ENCODE measurements at regions not wholly inside any gene's neighbourhood (a gene's known extent, or its start where the extent isn't known, plus 50 kb on each side); places are given as distances from the start of the nearest gene placed in this dataset.

DNA sequence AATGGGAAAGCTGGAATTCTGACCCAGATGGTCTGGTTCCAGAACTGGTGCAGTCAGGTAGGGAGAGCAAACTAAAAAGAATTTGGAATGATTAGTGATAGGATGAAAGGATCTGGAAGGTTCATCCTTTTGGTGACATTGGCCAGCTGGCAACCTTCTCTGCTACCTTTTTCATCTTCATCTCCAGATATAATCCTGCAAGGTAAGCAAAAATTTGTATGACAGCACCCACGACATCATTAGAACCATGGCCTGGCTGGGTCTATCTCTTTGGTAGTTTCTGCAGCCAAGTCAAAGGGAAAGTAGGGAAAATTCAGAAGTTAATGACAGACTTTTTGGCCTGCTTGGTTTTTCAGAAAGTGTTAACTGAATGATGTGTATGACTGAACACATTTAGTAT, 188.9 kb upstream of the MALRD1 start:
- TF ChIP-seq, protein P1, sequence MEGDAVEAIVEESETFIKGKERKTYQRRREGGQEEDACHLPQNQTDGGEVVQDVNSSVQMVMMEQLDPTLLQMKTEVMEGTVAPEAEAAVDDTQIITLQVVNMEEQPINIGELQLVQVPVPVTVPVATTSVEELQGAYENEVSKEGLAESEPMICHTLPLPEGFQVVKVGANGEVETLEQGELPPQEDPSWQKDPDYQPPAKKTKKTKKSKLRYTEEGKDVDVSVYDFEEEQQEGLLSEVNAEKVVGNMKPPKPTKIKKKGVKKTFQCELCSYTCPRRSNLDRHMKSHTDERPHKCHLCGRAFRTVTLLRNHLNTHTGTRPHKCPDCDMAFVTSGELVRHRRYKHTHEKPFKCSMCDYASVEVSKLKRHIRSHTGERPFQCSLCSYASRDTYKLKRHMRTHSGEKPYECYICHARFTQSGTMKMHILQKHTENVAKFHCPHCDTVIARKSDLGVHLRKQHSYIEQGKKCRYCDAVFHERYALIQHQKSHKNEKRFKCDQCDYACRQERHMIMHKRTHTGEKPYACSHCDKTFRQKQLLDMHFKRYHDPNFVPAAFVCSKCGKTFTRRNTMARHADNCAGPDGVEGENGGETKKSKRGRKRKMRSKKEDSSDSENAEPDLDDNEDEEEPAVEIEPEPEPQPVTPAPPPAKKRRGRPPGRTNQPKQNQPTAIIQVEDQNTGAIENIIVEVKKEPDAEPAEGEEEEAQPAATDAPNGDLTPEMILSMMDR (IDR thresholded peaks at IDR 0.05): no peak
- Mint-ChIP-seq H3K27me3 (ENCODE audit: low read depth, poor library complexity) (peaks cover 3% of the 10 kb centered on the region), H3K36me3 (ENCODE audit: low read depth) (no peaks in the 10 kb centered on the region), H3K9me3 (peaks cover 8% of the 10 kb centered on the region), H3K4me1 (peaks cover 18% of the 10 kb centered on the region), H3K4me3 (no peak overlapping the region), H3K27ac (no peak overlapping the region)
- no peak for DNase-seq

DNA sequence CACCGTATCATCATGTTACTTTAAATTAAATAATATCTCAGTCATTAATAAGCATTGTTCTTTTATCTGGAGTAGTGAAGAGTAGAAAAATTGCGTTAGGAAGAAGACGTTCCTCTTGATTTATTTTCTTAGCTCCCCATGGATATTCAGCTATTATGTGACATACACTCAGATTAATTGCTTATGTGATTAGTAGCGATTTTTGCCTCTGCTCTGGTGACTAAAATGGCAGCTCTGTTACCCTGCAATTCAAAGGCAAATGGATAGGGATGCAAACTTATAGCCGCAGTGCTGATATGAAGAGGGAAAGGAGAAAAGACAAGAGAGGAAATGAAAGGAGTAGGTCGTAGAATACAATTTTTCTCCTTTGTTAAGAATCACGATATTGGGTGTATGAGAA, 188.4 kb upstream of the MALRD1 start:
- Mint-ChIP-seq H3K36me3 (ENCODE audit: low read depth) (no peaks in the 10 kb centered on the region), H3K4me1 (peaks cover 18% of the 10 kb centered on the region), H3K9me3 (peaks cover 8% of the 10 kb centered on the region), H3K4me3 (peak overlapping the region; percentile 41), H3K27me3 (ENCODE audit: low read depth, poor library complexity) (peaks cover 3% of the 10 kb centered on the region), H3K27ac (peak overlapping the region; percentile 94)
- DNase-seq: no peak
- TF ChIP-seq, protein P1 (IDR thresholded peaks at IDR 0.05): no peak

DNA sequence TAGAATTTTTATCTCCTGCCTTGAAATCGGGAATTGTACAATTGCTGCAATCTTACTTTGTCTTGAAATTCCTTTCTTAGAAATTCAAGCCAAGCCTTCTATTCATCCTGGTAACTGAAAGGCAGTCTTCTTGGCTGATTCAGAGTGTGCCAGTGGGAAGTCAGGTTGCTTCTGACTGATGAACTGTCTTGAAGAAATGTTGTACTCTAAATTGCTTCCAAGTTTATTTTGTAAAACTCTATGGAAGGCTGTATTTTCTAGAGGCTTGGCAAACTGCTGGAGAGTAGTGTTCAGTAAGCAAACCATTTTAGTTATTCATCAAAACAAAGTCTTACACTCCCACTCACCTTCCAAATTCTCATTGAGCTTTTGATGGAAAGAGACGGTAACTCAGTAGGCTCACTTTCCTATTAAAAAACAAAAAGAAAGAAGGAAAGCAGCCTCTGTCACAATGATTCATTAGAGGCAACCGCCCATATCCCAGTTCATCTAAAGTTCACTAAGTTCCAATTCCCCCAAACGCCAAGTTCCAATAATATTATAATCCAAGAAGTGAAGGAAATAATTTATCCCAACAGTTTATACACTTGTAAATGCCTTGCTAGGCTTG, 187.9 kb upstream of the MALRD1 start:
- Mint-ChIP-seq H3K36me3 (ENCODE audit: low read depth) (no peaks in the 10 kb centered on the region), H3K27me3 (ENCODE audit: low read depth, poor library complexity) (peaks cover 3% of the 10 kb centered on the region), H3K4me1 (peaks cover 18% of the 10 kb centered on the region), H3K4me3 (no peak overlapping the region), H3K9me3 (peaks cover 8% of the 10 kb centered on the region), H3K27ac (no peak overlapping the region)
- TF ChIP-seq, protein P1 (IDR thresholded peaks at IDR 0.05): no peak
- no peak for DNase-seq

DNA sequence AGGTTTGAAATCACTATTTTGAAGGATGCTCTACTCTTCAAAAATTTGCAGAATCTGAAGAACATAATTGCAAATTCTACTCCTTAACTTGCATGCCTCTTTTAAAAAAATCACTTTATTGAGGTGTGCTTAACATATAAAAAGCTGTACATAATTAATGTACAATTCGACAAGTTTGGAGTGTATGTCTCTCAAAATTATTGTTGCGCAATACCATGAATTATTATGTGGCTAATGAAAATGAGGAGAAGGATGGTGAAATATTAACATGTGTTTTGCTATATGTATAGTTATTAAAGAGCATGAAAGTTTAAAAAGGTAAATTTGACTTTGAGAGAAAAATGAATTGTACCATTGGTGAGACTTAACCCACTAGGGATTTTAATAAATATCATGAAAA, 187.2 kb upstream of the MALRD1 start:
- H3K4me3 Mint-ChIP-seq: no peak overlapping the region
- peaks cover 1% of the 10 kb centered on the region for H3K27me3 Mint-ChIP-seq (ENCODE audit: low read depth, poor library complexity)
- no peaks in the 10 kb centered on the region for H3K36me3 Mint-ChIP-seq (ENCODE audit: low read depth)
- DNase-seq: no peak
- TF ChIP-seq, protein P1 (IDR thresholded peaks at IDR 0.05): no peak
- peaks cover 18% of the 10 kb centered on the region for H3K4me1 Mint-ChIP-seq
- H3K27ac Mint-ChIP-seq: no peak overlapping the region
- peaks cover 8% of the 10 kb centered on the region for H3K9me3 Mint-ChIP-seq

DNA sequence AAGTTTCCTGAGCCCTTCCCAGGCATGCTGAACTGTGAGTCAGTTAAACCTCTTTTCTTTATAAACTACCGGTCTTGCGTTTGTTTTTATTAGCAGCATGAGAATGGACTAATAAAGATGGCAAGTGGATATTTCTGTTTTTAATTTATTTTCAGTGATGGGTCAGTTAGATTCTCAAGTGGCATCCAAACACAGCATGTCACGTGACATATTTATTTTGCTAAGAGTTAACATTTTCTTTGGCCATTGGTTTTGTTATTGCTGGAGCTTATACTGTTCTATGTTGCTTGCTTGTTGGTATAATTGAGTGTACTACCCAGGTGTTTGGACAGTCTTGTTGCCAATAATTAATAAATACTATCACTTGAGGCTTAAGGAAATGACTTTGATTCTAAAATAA, 181.7 kb upstream of the MALRD1 start:
- Mint-ChIP-seq H3K9me3 (peaks cover 8% of the 10 kb centered on the region), H3K4me1 (no peaks in the 10 kb centered on the region), H3K27me3 (ENCODE audit: low read depth, poor library complexity) (no peaks in the 10 kb centered on the region), H3K27ac (no peak overlapping the region), H3K4me3 (no peak overlapping the region), H3K36me3 (ENCODE audit: low read depth) (no peaks in the 10 kb centered on the region)
- DNase-seq: no peak
- TF ChIP-seq, protein P1 (IDR thresholded peaks at IDR 0.05): no peak

DNA sequence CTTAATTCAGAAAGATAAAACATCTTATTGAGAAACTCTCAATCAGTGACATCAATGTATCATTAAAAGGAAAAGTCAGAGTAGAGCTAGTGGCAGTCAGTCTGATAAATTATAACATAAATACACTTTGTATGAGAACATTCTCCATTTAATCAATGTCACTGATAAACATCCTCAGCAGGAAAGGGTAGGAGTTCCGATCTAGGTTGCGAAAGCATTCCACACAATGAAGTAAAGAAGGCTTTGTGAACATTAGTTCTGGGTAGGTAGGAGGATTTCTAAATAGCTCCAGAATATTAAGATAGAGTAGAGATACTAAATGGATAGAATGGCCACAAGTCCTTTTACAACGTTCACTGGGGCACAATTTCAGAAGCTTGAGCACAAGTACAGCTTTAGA, 179.7 kb upstream of the MALRD1 start:
- Mint-ChIP-seq H3K27me3 (ENCODE audit: low read depth, poor library complexity) (no peaks in the 10 kb centered on the region), H3K36me3 (ENCODE audit: low read depth) (no peaks in the 10 kb centered on the region), H3K4me3 (no peak overlapping the region), H3K9me3 (no peaks in the 10 kb centered on the region), H3K4me1 (no peaks in the 10 kb centered on the region), H3K27ac (no peak overlapping the region)
- TF ChIP-seq, protein P1 (IDR thresholded peaks at IDR 0.05): no peak
- no peak for DNase-seq

Data from nephron progenitor cell (in vitro differentiated cells).